ENCODE measurements at regions not wholly inside any gene's neighbourhood (a gene's known extent, or its start where the extent isn't known, plus 50 kb on each side); places are given as distances from the start of the nearest gene placed in this dataset.

DNA sequence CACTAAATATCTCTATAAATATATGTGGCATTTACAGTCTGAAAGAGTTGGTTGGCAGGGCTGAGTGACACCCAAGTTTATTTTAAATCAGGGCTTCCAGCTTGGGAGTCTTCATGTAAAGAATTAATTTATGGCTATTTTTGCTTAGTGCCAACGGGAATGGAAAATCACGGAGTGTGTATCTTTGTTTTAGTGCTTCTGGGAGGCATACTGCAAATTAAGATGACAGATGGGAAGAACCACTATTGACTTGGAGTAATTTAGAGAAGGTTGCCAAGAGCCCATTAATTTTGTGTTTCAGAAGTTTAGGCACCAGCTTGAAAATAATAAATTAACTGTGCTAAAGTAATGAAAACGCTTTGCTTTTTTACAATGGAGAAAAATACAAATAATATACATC, 135.2 kb downstream of the GPR37 start:
- TF ChIP-seq, protein P1, sequence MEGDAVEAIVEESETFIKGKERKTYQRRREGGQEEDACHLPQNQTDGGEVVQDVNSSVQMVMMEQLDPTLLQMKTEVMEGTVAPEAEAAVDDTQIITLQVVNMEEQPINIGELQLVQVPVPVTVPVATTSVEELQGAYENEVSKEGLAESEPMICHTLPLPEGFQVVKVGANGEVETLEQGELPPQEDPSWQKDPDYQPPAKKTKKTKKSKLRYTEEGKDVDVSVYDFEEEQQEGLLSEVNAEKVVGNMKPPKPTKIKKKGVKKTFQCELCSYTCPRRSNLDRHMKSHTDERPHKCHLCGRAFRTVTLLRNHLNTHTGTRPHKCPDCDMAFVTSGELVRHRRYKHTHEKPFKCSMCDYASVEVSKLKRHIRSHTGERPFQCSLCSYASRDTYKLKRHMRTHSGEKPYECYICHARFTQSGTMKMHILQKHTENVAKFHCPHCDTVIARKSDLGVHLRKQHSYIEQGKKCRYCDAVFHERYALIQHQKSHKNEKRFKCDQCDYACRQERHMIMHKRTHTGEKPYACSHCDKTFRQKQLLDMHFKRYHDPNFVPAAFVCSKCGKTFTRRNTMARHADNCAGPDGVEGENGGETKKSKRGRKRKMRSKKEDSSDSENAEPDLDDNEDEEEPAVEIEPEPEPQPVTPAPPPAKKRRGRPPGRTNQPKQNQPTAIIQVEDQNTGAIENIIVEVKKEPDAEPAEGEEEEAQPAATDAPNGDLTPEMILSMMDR (IDR thresholded peaks at IDR 0.05) = no peak
- TF ChIP-seq POLR2A (IDR thresholded peaks at IDR 0.05) (no peak), POLR2AphosphoS5 (IDR thresholded peaks at IDR 0.05) (no peak), EP300 (IDR thresholded peaks at IDR 0.05) (no peak)

Measured in suprapubic skin (tissue), 4 donors.